ENCODE measurements at regions not wholly inside any gene's neighbourhood (a gene's known extent, or its start where the extent isn't known, plus 50 kb on each side); places are given as distances from the start of the nearest gene placed in this dataset.

DNA sequence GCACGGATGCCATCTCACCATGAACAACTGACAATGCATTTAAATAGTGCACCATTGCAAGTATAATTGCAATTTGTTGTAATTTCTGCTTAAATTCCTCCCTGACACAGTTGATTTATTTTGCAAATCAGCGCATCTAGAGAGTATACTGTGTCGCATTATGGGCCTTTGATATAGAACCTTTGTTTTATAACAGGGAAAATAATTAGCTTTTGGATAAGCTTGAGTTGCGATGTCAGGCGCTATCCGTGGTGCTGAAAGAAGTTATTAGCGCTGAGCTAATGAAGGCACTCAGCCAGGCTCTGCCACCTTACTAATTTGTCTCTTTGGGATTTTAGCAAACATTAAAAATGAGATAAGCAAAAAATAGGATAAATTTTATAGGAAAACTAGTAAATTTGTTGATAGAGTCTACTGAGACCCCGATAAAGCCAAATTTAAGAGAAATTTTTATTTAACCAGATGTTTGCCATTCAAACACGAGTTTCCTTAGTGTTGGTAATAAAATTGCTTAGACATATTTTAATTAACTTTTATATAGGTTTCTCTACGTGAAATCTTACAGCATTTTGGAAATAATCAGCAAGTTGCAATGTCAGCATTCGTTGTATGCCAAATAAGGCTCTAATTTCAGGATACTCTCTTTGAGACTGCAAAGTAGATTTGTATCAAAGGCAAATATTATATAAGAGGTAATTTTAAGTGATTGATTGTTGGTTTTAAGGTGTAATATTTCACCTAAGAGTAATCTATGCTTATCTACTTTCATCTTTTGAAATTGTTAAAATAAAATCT, 355.5 kb downstream of the TLR4 start:
- no peak for DNase-seq (ENCODE audit: low read depth)

DNA sequence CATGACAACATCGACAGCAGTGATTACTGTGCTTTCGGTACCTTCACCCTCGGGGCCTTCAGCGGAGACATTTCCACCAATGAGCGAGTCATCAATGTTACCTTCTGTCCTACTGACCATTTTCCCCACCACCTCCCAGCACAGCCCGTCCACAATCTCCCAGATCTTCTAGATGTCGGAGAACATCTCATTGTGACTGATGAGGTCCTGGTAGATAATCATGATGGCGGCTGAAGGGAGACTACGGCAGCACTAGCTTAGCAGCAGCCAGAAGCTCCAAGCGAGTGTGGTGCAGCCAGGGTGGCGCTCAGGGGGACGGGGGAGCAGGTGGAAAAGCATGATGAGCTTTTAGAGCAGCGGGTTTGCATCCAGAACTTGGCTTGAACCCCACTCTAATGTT, 379.0 kb downstream of the TLR4 start:
- no peak for DNase-seq (ENCODE audit: low read depth)

DNA sequence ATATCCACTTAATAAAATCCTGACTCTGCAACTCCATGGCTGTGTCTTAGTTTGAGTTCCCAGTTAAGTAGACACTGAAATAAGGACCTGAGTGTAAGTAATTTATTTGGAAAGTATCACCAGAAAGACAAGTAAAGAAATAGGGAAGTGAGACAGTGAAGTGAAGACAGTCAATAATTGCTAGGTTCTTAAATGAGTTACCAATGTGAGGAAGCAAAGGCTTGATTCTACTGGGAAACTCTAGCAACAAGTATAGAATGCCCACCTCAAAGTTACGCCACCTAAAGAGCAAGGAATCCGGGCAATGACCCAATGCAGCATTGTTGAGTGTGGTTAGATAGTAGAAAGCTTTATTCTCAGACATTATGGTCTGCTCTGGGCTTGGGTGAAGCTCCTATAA, 383.9 kb downstream of the TLR4 start:
- no peak for DNase-seq (ENCODE audit: low read depth)

DNA sequence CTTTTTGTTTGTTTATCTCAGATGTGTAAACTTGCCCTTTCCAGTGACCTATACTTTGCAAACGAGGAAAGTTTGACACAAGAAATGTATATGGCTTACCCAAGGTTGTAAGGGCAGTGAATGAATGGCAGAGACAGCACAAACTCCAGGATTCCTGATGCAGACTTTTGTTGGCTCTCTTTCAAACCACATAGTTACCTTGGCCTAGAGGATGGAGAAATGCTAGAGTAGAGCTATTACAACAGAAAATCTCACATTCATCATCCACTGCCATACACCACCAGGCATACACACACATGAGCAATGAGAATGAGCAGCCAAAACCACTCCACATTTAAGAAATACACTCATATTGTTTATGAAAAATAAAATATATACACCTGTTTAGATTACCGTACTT, 387.0 kb downstream of the TLR4 start:
- no peak for DNase-seq (ENCODE audit: low read depth)

DNA sequence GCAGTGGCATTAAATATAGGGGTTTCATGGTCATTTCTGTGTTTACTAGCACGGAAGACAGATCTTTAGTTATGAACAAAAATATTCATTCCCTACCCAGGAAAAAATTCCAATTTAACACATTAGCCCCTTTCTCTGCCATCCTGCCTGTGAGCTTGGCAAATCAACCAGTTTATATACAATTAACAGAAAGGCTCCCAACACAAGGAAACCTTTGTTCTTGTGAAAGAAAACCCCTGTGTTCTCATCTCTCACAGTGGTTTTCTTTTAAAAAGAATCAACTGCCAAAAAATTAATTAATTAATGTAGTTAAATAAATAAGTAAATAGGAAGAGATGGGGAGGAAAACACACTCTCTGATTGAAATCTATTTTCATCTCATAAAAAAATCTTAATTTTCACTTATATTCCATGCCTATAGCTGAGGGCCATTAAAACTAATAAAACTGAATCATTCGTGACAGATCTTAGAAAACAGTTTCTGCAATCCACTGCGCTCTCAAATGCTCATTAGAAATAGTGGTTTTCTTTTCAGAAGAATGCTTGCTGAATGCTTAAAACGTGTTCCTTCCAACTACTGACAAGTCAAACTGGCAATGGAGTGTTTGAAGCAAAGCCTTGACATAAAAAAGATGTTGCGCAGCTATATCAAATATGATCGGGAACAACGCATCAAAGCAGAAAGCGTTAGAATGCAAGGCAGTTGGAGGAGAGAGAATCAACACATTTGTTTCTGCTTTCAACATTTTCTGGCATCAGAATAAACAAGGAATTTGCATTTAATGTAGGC, 387.7 kb downstream of the TLR4 start:
- no peak for DNase-seq (ENCODE audit: low read depth)

DNA sequence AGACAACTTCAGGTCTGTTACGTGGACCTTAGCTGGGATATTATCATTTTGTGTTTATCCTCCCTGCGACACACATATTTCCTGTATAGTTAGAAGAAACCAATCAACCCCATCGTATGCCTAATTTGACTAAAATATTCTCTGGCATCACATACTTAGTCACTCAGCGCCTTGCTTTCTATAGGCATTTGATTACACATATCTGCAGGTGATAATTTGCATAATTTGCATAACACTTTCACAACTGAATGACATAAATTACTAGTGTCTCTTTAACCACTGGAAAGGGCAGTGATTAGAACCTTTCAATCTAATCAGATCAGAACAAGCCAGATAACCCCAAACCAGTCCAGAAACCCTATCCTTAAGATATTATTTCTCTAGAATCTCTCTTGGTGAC, 390.2 kb downstream of the TLR4 start:
- no peak for DNase-seq (ENCODE audit: low read depth)

DNA sequence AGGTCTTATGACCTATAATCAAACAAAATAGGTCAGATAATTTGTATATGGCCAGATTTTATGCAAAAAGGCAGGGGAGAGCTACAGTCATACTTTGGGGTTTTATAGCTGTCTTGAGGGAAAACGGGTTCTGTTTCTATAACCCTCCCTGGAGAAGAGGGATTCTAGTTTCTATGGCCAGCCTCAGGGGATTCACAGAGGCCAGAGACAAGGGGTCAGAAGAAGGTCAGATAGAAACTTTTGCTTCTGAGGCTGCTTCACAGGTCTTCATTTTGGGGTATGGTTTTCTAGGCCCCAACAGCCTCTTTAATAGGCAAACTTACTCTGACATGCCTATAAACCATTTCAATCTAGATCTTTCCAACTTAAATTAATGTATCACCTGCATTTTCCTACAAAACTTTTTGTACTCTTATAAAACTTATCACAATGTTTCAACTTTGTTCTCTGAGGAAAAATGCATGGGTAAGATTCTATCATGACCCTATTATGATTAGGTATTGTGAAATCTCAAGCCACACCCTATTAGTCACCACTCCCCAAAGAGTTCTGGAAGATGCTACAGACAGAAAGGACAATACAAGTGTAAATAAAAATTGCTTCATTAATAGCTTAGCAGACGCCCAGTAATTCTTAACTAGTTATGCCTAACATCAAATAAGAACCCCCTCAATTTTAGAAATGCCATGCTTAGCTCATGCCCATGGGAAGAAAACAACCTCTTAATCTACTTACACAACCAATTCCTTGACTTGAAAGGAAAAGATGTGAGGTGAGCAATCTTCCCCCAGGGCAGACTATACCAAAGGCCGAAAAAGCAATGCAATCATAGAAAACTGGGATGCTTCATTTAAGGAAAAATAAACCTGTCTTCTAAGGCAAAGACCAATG, 396.6 kb downstream of the TLR4 start:
- DNase-seq (ENCODE audit: low read depth): no peak

DNA sequence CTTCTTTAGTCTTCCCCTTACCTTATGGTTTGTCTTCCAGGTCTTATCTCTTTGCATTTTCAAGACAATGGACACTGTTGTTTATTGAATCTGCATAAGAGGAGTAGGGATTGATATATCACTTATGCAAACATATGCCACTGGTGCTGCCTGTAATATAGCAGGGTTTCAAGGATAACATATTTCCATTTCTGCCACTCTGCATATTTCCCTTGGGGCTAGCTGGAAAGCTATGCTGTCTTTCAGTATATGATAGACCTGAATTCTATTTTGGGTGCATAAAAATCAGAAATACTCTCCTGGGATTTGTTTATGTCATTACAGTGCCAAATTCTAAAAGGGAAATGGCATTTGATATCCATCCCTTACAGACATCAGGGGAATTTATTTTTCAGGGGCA, 400.2 kb downstream of the TLR4 start:
- DNase-seq (ENCODE audit: low read depth): no peak

DNA sequence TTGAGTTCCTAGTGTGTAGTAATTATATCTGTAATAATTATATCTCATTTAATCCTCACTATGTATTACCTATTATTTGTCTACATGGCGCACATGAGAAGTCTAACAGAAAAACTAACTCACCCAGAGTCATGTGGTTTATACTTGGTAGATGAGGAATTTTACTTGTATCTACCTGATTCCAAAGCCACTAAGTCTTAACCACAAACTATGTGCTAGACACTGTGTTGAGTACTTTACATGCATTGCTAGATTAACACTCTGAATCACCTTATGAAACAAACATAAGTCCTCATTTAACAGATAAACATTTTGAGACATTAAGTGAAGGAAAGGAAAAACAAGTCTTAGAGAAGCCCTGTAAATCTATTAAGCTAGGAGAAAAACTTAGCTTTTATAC, 404.8 kb downstream of the TLR4 start:
- no peak for DNase-seq (ENCODE audit: low read depth)

DNA sequence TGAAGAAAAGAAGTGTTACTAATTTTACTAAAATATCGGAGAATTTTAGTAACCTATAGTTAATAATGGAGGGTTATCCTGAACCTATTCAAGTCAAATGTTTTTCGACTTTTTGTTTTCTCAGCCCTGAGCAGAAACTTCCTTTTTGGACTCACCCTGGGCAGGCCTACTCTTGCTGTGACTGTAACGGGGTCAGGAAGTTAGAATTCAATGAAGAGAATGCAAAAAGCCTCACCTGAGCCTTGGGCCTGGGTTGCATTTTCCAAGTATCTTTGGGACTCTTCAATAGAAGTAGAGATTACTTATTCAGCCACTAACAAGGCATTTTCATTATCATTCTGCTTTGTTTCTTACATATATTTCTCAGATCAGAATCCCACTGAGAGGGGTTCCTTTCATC, 405.3 kb downstream of the TLR4 start:
- no peak for DNase-seq (ENCODE audit: low read depth)

DNA sequence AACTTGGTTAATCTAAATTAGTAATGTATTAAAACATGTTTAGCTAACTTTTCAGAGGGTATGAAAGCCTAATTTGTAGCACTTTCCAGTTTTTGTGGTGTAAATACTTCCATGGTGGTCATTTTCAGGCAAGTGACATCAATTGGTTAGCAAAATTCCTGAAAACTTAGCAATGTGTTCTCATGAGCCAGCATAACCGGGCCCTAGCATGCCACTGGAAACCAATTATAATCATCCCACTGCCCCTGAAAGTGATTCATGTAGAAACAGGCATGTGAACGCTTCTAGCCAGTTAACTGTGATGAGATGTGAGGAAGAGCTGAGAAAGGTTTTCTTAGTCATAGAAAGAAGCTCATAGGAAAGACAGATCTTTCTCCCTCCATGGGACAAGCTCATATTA, 417.2 kb downstream of the TLR4 start:
- DNase-seq (ENCODE audit: low read depth): no peak

DNA sequence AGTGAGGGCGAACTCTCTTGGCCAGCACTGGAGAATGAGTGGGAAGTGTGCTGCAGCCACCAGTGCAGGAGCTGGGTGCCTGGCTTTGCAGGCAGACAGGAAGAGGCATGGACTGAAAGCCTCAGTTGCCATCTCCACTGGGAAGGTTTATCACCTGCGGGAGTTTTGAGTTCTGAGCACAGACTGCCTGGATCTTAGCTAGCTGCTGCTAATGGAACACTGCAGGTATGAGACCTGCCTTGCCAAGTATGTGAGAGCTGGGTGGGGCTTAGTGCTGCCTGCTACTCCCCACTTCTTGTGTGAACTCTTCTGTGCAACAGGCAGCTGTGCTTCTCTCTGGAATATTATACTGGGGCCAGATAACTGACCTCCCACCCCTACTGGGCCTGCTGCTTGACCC, 424.1 kb downstream of the TLR4 start:
- no peak for DNase-seq (ENCODE audit: low read depth)

DNA sequence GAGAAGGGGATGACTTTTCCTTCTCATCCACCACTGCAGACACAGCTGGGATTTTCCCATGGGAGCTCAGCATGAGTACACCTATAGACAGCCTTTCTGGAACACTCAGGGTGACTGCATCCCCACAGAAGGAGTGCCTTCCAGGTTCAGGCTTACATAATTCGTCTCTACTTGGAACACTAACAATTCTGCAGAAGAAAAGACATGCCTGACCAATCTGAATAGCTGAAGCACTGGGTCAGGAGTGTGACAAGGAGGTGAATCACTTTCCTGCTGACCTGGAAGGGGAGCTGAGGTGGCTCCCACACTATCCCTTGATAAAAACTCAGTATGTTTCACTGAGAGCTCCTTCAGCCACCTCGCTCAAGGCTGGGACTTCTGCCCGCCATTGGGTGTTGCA, 425.3 kb downstream of the TLR4 start:
- no peak for DNase-seq (ENCODE audit: low read depth)

DNA sequence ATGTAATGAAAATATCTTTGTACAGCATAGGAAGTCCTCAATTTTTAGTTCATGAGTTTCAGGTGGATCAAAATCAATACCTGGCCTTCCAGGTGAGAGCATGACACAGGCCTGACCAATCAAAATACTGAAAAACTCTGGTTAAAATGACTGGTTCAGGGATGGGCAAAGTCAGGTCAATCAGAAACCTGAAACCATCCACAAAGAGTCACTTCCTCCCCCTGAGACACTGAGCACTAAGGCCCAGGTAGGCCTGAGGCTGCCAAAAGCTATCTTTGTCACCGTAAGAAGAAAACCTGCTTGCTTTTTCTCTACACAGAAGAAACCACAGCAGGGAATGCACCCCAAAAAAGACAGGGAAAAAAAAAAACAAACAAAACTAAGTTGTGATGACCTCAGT, 444.8 kb downstream of the TLR4 start:
- no peak for DNase-seq (ENCODE audit: low read depth)

DNA sequence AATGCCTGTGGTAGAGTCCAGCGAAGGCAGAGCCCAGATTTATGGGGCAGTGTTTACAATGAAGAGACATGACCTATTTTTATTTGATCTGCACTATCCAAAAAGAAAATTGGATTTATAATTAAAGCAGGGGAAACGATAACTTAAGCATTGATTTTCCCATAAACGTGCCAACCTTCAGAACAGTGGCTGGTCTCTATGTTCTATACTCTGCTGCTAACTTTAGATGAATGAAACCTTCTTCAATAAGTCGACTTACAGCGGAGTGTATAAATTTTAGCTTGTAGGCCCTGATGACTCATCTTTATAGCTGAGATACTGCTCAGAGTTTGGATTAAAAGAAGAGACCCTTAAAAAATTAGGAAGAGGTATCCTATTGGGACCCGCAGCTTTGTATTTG, 452.6 kb downstream of the TLR4 start:
- no peak for DNase-seq (ENCODE audit: low read depth)

DNA sequence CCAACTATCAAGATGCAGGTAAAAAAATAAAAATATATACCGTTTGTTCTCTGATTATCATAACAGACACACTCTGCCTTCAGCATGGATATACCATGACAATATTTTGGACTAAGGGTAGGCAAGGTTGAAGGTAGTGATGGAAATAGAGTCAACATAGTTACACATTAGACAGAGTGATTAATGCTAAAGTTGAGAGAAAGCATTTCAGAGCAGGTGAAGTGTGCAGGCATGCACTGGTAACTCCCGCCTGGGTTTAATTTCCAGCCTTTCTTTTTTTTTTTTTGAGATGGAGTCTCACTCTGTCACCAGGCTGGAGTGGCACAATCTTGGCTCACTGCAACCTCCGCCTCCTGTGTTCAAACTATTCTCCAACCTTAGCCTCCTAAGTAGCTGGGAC, 458.5 kb downstream of the TLR4 start:
- no peak for DNase-seq (ENCODE audit: low read depth)

DNA sequence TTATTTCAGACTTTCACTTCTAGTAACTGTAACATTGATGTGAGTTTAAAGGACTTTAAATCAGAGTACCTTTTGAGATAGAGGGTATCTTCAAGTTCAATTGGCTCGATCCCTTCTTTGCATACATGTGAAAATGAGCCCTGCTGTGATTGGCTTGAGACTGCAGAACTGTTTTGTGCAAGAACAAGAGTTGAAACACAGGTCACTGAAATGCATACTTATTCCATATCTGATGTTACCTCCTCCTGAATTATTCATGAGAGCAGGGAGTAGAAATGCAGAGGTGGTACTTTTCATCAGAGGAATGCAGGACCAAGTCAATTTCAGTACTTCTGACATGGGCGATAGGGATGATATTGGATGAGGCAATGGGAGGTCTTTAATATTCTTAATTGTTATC, 459.5 kb downstream of the TLR4 start:
- DNase-seq (ENCODE audit: low read depth): no peak

DNA sequence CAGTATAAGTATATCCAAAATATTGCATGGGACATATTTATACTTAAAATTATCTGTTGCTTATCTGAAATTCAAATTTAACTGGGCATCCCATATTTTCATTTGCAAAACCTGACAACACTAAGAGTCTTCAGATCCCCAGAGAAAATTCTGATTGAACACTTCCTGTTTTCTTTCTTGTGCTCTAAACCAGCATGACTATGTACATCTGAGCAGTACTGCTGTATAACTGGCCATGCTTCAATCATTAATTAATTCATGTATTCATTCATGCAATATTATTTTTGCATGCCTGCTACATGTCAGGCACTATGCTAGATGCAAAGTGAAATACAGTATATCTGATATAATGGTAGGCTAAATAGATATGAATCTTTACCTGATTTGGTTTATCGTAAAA, 461.2 kb downstream of the TLR4 start:
- DNase-seq (ENCODE audit: low read depth): no peak

DNA sequence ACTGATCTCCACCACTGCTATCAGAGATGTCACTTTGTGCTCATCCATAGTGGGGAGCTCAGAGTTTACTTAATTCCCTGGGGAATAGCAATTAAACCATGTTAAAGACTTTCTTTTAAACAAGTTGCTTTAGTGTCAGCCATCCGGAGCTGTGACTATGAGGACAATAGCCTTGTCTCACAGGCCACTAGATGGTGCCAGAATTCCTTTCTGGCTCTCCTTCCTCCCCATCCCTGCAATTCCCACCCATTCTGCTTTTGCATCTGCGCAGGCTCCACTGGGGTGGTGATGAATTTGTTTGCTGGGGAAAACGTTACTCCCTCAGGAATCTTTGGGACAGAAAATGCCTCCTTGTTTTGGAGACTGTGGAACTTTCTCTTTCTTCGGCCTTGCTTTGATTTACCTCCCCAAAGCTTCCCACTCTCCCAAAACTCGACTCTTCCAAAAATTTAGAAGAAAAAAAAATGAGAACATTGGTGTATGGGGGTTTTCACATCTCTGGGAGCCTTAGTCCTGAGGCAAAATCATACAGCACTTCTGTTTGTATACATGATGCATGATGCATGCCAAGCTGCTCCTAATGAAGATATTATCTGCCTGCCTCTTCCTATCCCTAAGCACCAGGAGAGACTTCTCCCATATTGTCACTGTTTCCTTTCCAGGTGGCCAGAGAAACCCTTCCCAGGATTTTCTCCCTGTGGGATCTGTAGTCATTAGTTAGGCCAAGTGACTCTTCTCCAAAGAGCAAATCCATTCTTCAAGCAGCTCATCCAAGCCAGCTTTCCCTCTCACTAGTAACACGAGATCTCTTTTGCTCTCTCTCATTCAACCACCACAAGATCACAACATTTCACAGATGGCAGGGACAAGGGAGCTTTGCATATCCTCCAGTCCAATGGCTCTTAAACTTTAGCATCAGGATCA, 466.1 kb downstream of the TLR4 start:
- peak; percentile 3 for DNase-seq (ENCODE audit: low read depth)

DNA sequence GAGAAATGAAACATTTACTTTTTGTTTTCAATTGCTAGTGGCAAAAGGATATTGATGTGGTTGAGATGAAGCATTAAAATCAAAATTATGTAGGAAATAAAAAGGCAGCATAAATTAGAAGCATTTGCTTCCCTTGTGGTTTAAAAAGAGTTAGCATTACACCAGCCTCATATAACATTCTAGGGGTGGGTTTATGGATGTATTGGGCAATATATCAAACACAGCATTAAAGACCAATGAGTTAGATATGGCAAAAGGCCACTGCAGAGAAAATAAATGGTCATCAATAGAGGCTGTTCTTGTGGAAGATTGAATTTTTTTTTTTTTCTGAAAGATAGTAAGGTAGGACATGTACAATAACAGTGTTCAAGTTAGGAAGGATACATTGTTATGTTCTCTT, 473.0 kb downstream of the TLR4 start:
- no peak for DNase-seq (ENCODE audit: low read depth)

DNA sequence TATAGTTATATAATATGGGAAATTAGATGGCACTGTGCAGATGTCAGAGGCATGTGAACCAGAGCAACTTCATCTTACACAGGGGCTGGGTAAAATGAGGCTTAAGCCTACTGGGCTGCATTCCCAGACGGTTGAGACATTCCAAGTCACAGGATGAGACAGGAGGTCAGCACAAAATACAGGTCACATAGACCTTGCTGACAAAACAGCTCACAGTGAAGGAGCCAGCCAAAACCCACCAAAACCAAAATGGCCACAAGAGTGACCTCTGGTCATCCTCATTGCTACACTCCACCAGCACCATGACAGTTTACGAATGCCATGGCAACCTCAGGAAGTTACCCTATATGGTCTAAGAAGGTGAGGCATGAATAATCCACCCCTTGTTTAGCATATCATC, 479.4 kb downstream of the TLR4 start:
- DNase-seq (ENCODE audit: low read depth): no peak

DNA sequence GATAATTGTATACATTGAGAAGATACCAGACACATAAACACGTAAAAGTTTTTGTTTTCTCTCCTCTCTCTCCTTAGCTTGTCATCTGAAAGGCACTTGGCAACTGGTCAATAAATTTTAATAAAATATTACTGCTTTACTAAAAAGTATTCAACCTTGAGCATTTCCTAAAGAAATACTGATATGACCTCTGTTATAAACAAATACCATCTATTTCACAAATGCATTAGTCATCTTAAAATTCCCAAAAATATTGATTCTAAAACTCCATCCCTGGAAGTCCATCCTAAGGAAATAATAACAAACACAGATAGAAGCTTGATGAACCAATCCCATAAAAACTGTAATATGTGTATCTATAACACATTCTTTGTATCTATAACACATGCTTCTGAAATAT, 483.2 kb downstream of the TLR4 start:
- no peak for DNase-seq (ENCODE audit: low read depth)

All from GM04503 (cell line).